HepG2 (cell line): ENCODE measurements at regions not wholly inside any gene's neighbourhood (a gene's known extent, or its start where the extent isn't known, plus 50 kb on each side); places are given as distances from the start of the nearest gene placed in this dataset.

Experiments used
- ATAC-seq: fragments of 200-7000 bp; cut with Tn5 transposase; 3 replicates; pipeline ENCODE4 v1.9.1; 2020; ENCODE audit warnings: mild to moderate bottlenecking, moderate library complexity
- BruUV-seq: library from RNA; stranded (reverse); fragments of 400-500 nt; replicated peaks from 2 replicates; lab custom pipeline; 2021; lab: Mats Ljungman, UMichigan
- CTCF ChIA-PET: fragments of 300-600 bp; formaldehyde crosslinking; extraction: SDS; loops from one replicate; lab custom pipeline; 2021; ENCODE audit warnings: low total read pairs, inconsistent platforms, low intra/inter-chr PET ratio; lab: Yijun Ruan, JAX
- POLR2A ChIA-PET: fragments of 350-600 bp; sonication (Branson Sonifier 250); formaldehyde crosslinking; loops from one replicate; lab custom pipeline; 2020; ENCODE audit warnings: antibody characterized with exemption, inconsistent platforms; lab: Yijun Ruan, JAX
- DNase-seq: peaks from one replicate; pipeline ENCODE4 v3.0.0-alpha.2; 2015; ENCODE audit warnings: low spot score
- FAIRE-seq: peaks from 3 replicates; lab custom pipeline; 2011; peaks lifted over from hg19 to GRCh38; lab: Jason Lieb, UNC
- H2AFZ ChIP-seq: one replicate; pipeline ENCODE4 v1.6.1; 2011; ENCODE audit warnings: low read length, inconsistent platforms
- H3K27ac ChIP-seq: fragments of 300-600 bp; 3 replicates; pipeline ENCODE4 v1.8.0; 2011; ENCODE audit warnings: mixed run types, mild to moderate bottlenecking, mixed read lengths, low read length, inconsistent platforms; ENCODE audit not compliant: insufficient read depth; ENCODE audit errors: extremely low read length
- H3K27me3 ChIP-seq, 2 experiments: fragments of 200-600 bp in 1 of 2; 2 replicates in 1 of 2; 3 replicates in 1 of 2; pipeline versions ENCODE4 v1.6.0 to v1.8.0; 2011; ENCODE audit warnings: low read length in 2 of 2, mild to moderate bottlenecking in 2 of 2, moderate library complexity in 2 of 2, inconsistent platforms in 1 of 2; ENCODE audit not compliant: insufficient read depth in 2 of 2, control insufficient read depth in 1 of 2
- H3K36me3 ChIP-seq, 2 experiments: fragments of 200-600 bp in 1 of 2; replicated peaks in 1 of 2; 2 replicates in 1 of 2; 3 replicates in 1 of 2; pipeline versions ENCODE4 v1.5.1 to v1.8.0; 2011; ENCODE audit warnings: low read length in 2 of 2, inconsistent platforms in 1 of 2; ENCODE audit not compliant: insufficient read depth in 2 of 2, control insufficient read depth in 1 of 2
- H3K4me1 ChIP-seq: 2 replicates; pipeline ENCODE4 v1.5.1; 2012; ENCODE audit warnings: low read length, inconsistent platforms; ENCODE audit not compliant: insufficient read depth
- H3K4me2 ChIP-seq: 2 replicates; pipeline ENCODE4 v1.6.0; 2011; ENCODE audit warnings: low read depth, low read length, inconsistent platforms
- H3K4me3 ChIP-seq, 3 experiments: fragments of 200-600 bp in 1 of 3; sonication (generic), shearing (Covaris generic) in 1 of 3; replicated peaks in 1 of 3; 2 replicates each; pipeline ENCODE4 v1.5.1; 2011 to 2016; ENCODE audit warnings: low read length in 3 of 3, inconsistent platforms in 2 of 3, low read depth in 2 of 3, mild to moderate bottlenecking in 2 of 3, control low read depth in 1 of 3, mixed read lengths in 1 of 3; ENCODE audit not compliant: insufficient read depth in 1 of 3
- H3K79me2 ChIP-seq: one replicate; pipeline ENCODE4 v1.6.1; 2011; ENCODE audit warnings: low read length, inconsistent platforms; ENCODE audit not compliant: insufficient read depth
- H3K9ac ChIP-seq: 2 replicates; pipeline ENCODE4 v1.6.0; 2011; ENCODE audit warnings: mild to moderate bottlenecking, low read depth, low read length, inconsistent platforms; ENCODE audit not compliant: insufficient read depth
- H3K9me3 ChIP-seq: 2 replicates; pipeline ENCODE4 v1.5.1; 2012; ENCODE audit warnings: mild to moderate bottlenecking, low read length
- H4K20me1 ChIP-seq: 2 replicates; pipeline ENCODE4 v1.6.0; 2011; ENCODE audit warnings: inconsistent platforms, mild to moderate bottlenecking, low read length, moderate library complexity; ENCODE audit not compliant: insufficient read depth
- ATF1 ChIP-seq: IDR thresholded peaks from 2 replicates; pipeline ENCODE4 v1.6.1; 2016; ENCODE audit warnings: mild to moderate bottlenecking, control low read depth
- GPN1 ChIP-seq: sonication (generic); formaldehyde crosslinking; IDR thresholded peaks from 2 replicates; pipeline ENCODE4 v1.5.1; 2020; ENCODE audit warnings: missing genetic modification reagents, borderline replicate concordance
- POLR2AphosphoS5 ChIP-seq: IDR thresholded peaks from 2 replicates; pipeline ENCODE4 v1.6.1; 2012; ENCODE audit warnings: low read depth, low read length
- SIN3A ChIP-seq: IDR thresholded peaks from 2 replicates; pipeline ENCODE4 v1.6.1; 2011; ENCODE audit warnings: low read depth, mild to moderate bottlenecking, control low read depth, low read length, borderline replicate concordance
- SMC3 ChIP-seq: IDR thresholded peaks from 2 replicates; pipeline ENCODE4 v1.6.1; 2011; ENCODE audit warnings: low read length, improper control_type of control experiment
- STAG1 ChIP-seq: sonication (generic); formaldehyde crosslinking; IDR thresholded peaks from 2 replicates; pipeline ENCODE4 v1.4.0; 2020; ENCODE audit warnings: missing genetic modification reagents
- ZNF24 ChIP-seq: fragments of 450-650 bp; IDR thresholded peaks from 2 replicates; pipeline ENCODE4 v1.6.1; 2017; ENCODE audit warnings: antibody characterized with exemption, mild to moderate bottlenecking
- ZNF317 ChIP-seq: sonication (generic); formaldehyde crosslinking; IDR thresholded peaks from 2 replicates; pipeline ENCODE4 v1.5.0; 2020; ENCODE audit warnings: mild to moderate bottlenecking, missing genetic modification reagents
- in situ Hi-C: cut with HindIII; loops from 2 replicates; pipeline ENCODE4 v1.10.0; 2017; ENCODE audit warnings: low pct_unique_long_range_greater_than_20kb; ENCODE audit not compliant: extremely low pct_ligation_motif_present
- intact Hi-C: fragments of 100-400 bp; cut with micrococcal nuclease; formaldehyde crosslinking; loops from one replicate; pipeline ENCODE4 v1.10.0; 2022; ENCODE audit not compliant: unreplicated experiment
- TF ChIP-seq, protein P1 (sequence below): sonication (generic); formaldehyde crosslinking; IDR thresholded peaks from 2 replicates; pipeline ENCODE4 v1.5.0; 2020; ENCODE audit warnings: mild to moderate bottlenecking, missing genetic modification reagents, moderate library complexity
- TF ChIP-seq, protein P2 (sequence below): fragments of 450-650 bp; IDR thresholded peaks from 2 replicates; pipeline ENCODE4 v1.6.1; 2017
- TF ChIP-seq, protein P3 (sequence below): sonication (generic); formaldehyde crosslinking; IDR thresholded peaks from 2 replicates; pipeline ENCODE4 v1.8.1; 2022; ENCODE audit warnings: low read depth, mild to moderate bottlenecking, missing genetic modification reagents

DNA sequence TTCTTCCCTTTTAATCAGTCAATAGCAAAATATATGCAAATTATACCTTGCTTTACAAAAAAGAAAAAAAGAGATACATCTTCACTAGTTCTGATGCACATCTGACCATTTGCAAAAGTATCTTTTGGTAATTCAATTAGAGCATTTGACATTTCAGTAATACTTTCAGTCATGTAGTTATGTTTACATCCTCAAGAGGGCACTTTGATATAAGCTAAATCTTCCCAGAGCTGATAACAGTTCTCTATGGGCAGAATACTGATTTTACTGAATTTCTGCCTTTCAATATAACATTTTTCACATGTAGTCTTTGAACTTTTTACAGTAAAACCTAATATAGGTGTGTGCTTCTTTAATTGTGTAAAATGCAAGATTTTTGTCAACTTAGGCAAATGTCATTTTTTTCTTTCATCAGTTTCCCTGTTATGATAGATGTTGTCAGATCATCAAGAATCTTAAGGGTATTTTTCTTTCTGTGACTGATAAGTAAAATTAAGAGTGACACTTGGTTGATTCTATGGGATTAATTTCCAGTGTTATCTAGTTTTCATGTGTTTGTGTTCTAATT lies 703.5 kb upstream of the SEMA3D start:
- no peaks in the 10 kb centered on the region for H4K20me1 ChIP-seq
- TF ChIP-seq SMC3 (peak; percentile 52), ZNF317 (CRISPR knock-in tag) (no peak), STAG1 (CRISPR knock-in tag) (peak; percentile 74)
- TF ChIP-seq, protein P1, sequence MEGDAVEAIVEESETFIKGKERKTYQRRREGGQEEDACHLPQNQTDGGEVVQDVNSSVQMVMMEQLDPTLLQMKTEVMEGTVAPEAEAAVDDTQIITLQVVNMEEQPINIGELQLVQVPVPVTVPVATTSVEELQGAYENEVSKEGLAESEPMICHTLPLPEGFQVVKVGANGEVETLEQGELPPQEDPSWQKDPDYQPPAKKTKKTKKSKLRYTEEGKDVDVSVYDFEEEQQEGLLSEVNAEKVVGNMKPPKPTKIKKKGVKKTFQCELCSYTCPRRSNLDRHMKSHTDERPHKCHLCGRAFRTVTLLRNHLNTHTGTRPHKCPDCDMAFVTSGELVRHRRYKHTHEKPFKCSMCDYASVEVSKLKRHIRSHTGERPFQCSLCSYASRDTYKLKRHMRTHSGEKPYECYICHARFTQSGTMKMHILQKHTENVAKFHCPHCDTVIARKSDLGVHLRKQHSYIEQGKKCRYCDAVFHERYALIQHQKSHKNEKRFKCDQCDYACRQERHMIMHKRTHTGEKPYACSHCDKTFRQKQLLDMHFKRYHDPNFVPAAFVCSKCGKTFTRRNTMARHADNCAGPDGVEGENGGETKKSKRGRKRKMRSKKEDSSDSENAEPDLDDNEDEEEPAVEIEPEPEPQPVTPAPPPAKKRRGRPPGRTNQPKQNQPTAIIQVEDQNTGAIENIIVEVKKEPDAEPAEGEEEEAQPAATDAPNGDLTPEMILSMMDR (CRISPR knock-in tag) = peak; percentile 65
- H3K36me3 ChIP-seq = no peaks in the 10 kb centered on the region
- H3K27ac ChIP-seq = no peak overlapping the region
- FAIRE-seq = peak; percentile 47
- no peaks in the 10 kb centered on the region for H3K9me3 ChIP-seq
- in situ Hi-C loops (loop anchor here (5.0 to 25.0 kb wide), 2 partner anchors 577 to 1022 kb away; no protein-coding TSS in a partner anchor), intact Hi-C loops (loop anchor here (1.0 kb wide), 1 partner anchor 579 kb away; no protein-coding TSS in a partner anchor)
- no peak overlapping the region for H2AFZ ChIP-seq
- no peak overlapping the region for H3K4me3 ChIP-seq
- ChIA-PET CTCF (interaction anchor here (1.0 to 3.0 kb wide), 2 partner anchors 578 to 1015 kb away, joined by 4 to 30 read pairs; no protein-coding TSS in a partner anchor), POLR2A (no interaction called here)
- H3K9ac ChIP-seq = no peak overlapping the region
- H3K4me2 ChIP-seq = no peak overlapping the region
- no peaks in the 10 kb centered on the region for H3K4me1 ChIP-seq
- H3K27me3 ChIP-seq = no peaks in the 10 kb centered on the region
- peak; percentile 39 for DNase-seq
- peak; percentile 62 for ATAC-seq
- BruUV-seq = no TSS peak
- no peaks in the 10 kb centered on the region for H3K79me2 ChIP-seq

DNA sequence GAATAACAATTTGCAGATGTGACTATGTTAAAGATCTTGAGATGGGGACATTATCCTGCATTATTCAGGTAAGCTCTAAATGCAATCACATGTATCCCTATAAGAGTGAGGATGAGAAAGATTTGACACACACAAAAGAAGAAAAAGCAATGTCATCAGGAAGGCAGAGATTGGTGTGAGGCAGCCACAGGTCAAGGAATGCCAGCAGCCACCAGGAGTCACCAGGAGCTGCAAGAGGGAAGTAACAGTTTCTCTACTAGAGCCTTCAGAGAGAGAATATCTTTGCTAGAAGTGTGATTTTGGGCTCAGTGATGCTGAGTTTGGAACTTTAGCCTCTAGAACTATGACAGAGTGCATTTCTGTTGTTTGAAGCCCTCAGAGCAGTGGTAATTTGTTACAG lies 700.3 kb upstream of the SEMA3D start:
- ATAC-seq (no peak), FAIRE-seq (no peak), DNase-seq (no peak)
- no peak overlapping the region for H2AFZ ChIP-seq
- POLR2A ChIA-PET = no interaction called here
- no peaks in the 10 kb centered on the region for H3K27me3 ChIP-seq
- intact Hi-C loops (no loop called here), in situ Hi-C loops (loop anchor here (25.0 kb wide), 1 partner anchor 1025 kb away; no protein-coding TSS in a partner anchor)
- H3K4me2 ChIP-seq = no peak overlapping the region
- H3K36me3 ChIP-seq = no peaks in the 10 kb centered on the region
- no peaks in the 10 kb centered on the region for H3K79me2 ChIP-seq
- H3K9me3 ChIP-seq = no peaks in the 10 kb centered on the region
- H4K20me1 ChIP-seq = no peaks in the 10 kb centered on the region
- CTCF ChIA-PET = interaction anchor here (0.7 kb wide), 1 partner anchor 583 kb away, joined by 3 read pairs; no protein-coding TSS in a partner anchor
- no TSS peak for BruUV-seq
- H3K9ac ChIP-seq = no peak overlapping the region
- H3K4me3 ChIP-seq = no peak overlapping the region
- H3K4me1 ChIP-seq = no peaks in the 10 kb centered on the region
- H3K27ac ChIP-seq = no peak overlapping the region
- TF ChIP-seq ATF1 (CRISPR knock-in tag) (no peak), SIN3A (no peak), ZNF24 (no peak), POLR2AphosphoS5 (no peak), GPN1 (no peak)
- TF ChIP-seq, protein P2, sequence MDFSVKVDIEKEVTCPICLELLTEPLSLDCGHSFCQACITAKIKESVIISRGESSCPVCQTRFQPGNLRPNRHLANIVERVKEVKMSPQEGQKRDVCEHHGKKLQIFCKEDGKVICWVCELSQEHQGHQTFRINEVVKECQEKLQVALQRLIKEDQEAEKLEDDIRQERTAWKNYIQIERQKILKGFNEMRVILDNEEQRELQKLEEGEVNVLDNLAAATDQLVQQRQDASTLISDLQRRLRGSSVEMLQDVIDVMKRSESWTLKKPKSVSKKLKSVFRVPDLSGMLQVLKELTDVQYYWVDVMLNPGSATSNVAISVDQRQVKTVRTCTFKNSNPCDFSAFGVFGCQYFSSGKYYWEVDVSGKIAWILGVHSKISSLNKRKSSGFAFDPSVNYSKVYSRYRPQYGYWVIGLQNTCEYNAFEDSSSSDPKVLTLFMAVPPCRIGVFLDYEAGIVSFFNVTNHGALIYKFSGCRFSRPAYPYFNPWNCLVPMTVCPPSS = no peak
- TF ChIP-seq, protein P3, sequence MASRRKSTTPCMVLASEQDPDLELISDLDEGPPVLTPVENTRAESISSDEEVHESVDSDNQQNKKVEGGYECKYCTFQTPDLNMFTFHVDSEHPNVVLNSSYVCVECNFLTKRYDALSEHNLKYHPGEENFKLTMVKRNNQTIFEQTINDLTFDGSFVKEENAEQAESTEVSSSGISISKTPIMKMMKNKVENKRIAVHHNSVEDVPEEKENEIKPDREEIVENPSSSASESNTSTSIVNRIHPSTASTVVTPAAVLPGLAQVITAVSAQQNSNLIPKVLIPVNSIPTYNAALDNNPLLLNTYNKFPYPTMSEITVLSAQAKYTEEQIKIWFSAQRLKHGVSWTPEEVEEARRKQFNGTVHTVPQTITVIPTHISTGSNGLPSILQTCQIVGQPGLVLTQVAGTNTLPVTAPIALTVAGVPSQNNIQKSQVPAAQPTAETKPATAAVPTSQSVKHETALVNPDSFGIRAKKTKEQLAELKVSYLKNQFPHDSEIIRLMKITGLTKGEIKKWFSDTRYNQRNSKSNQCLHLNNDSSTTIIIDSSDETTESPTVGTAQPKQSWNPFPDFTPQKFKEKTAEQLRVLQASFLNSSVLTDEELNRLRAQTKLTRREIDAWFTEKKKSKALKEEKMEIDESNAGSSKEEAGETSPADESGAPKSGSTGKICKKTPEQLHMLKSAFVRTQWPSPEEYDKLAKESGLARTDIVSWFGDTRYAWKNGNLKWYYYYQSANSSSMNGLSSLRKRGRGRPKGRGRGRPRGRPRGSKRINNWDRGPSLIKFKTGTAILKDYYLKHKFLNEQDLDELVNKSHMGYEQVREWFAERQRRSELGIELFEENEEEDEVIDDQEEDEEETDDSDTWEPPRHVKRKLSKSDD = no peak
